Activated naive CD4-positive, alpha-beta T cell treated with anti-CD3 and anti-CD28 coated beads, Interleukin-2, amount 10 ng/mL, durations not matched to agents 7 days and 5 days (primary cell): ENCODE measurements at regions not wholly inside any gene's neighbourhood (a gene's known extent, or its start where the extent isn't known, plus 50 kb on each side); places are given as distances from the start of the nearest gene placed in this dataset.
"Not testable (repeated sequence)": the region's sequence is repeated elsewhere in the genome, so short reads cannot be mapped to it uniquely, and the experiment has no call there.

ENCODE experiments used
- CTCF ChIA-PET: fragments of 350-600 bp; sonication (Branson Sonifier 250); formaldehyde crosslinking; loops from one replicate; lab custom pipeline; 2021; ENCODE audit warnings: antibody characterized with exemption; lab: Charles Lee
- DNase-seq: peaks from one replicate; pipeline ENCODE4 v3.0.0-alpha.2; 2020
- H3K27ac Mint-ChIP-seq: one replicate; pipeline ENCODE4 v1.8.0; 2021; ENCODE audit warnings: mild to moderate bottlenecking, moderate library complexity, mixed read lengths
- H3K27me3 Mint-ChIP-seq: one replicate; pipeline ENCODE4 v1.8.0; 2021; ENCODE audit warnings: mild to moderate bottlenecking, mixed read lengths
- H3K36me3 Mint-ChIP-seq: one replicate; pipeline ENCODE4 v1.8.0; 2021; ENCODE audit warnings: mixed read lengths
- H3K4me1 Mint-ChIP-seq: one replicate; pipeline ENCODE4 v1.8.0; 2021; ENCODE audit warnings: mixed read lengths
- H3K4me3 Mint-ChIP-seq: one replicate; pipeline ENCODE4 v1.8.0; 2021; ENCODE audit warnings: mild to moderate bottlenecking, moderate library complexity, mixed read lengths
- H3K9me3 Mint-ChIP-seq: one replicate; pipeline ENCODE4 v1.8.0; 2021; ENCODE audit warnings: mixed read lengths

DNA sequence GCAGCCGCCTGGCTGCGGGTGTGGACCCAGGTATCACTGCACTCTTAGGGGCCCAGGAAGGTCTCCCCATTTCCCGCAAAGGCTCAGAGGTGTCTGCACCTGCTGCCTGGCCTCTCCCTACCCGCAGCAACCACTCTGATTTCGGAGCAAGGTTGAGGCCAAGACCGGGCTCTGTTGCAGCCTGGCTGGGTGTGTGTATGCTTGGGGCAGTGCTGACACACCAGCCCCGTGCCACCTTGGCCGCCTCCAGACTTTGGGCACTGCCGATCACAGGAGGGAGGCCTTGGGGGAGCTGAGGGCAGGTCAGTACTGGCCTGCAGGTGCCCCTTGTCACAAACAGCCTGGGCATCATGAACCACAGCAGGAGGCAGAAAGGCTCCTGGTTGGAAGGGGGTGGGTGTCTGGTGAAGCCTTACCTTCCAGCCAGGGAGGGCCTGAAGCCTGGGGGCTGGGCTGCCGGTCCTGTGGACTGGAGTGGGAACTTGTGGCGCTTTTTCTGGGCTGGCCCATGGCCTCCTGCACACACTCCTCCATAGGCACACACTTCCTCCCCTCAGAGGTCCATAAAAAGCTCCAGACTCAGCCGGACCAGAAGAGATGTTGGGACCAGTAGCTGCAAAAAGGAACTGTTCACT is 519.5 kb downstream of the RWDD3 start:
- CTCF ChIA-PET = no interaction called here
- Mint-ChIP-seq H3K4me3 (no peak overlapping the region), H3K4me1 (no peaks in the 10 kb centered on the region), H3K9me3 (peaks cover 19% of the 10 kb centered on the region), H3K36me3 (no peaks in the 10 kb centered on the region), H3K27me3 (no peaks in the 10 kb centered on the region), H3K27ac (no peak overlapping the region)
- no peak for DNase-seq

- Mint-ChIP-seq H3K4me1 (no peaks in the 10 kb centered on the region), H3K36me3 (no peaks in the 10 kb centered on the region), H3K9me3 (peaks cover 20% of the 10 kb centered on the region), H3K27me3 (no peaks in the 10 kb centered on the region), H3K27ac (no peak overlapping the region), H3K4me3 (no peak overlapping the region)
- CTCF ChIA-PET = no interaction called here
- DNase-seq = no peak
These were observed 520.4 kb downstream of the RWDD3 start for GRCh38 chr1:95754412-95754811.

- no peak overlapping the region for H3K27ac Mint-ChIP-seq
- no peaks in the 10 kb centered on the region for H3K27me3 Mint-ChIP-seq
- no peak for DNase-seq
- H3K4me1 Mint-ChIP-seq = no peaks in the 10 kb centered on the region
- CTCF ChIA-PET = no interaction called here
- H3K4me3 Mint-ChIP-seq = no peak overlapping the region
- H3K9me3 Mint-ChIP-seq = peaks cover 7% of the 10 kb centered on the region
- H3K36me3 Mint-ChIP-seq = no peaks in the 10 kb centered on the region
These were observed 532.0 kb downstream of the RWDD3 start for GRCh38 chr1:95766036-95766435.

GRCh38 chr1:95770581-95770980 is 536.6 kb downstream of the RWDD3 start:
- CTCF ChIA-PET = no interaction called here
- Mint-ChIP-seq H3K4me1 (no peaks in the 10 kb centered on the region), H3K27ac (no peak overlapping the region), H3K4me3 (no peak overlapping the region), H3K36me3 (no peaks in the 10 kb centered on the region), H3K9me3 (no peaks in the 10 kb centered on the region), H3K27me3 (no peaks in the 10 kb centered on the region)
- DNase-seq = no peak

GRCh38 chr1:95778217-95778616 is 544.2 kb downstream of the RWDD3 start:
- CTCF ChIA-PET = no interaction called here
- H3K4me3 Mint-ChIP-seq = no peak overlapping the region
- DNase-seq = no peak
- H3K27ac Mint-ChIP-seq = no peak overlapping the region
- no peaks in the 10 kb centered on the region for H3K4me1 Mint-ChIP-seq
- H3K27me3 Mint-ChIP-seq = no peaks in the 10 kb centered on the region
- peaks cover 9% of the 10 kb centered on the region for H3K9me3 Mint-ChIP-seq
- H3K36me3 Mint-ChIP-seq = no peaks in the 10 kb centered on the region

- CTCF ChIA-PET = no interaction called here
- Mint-ChIP-seq H3K4me3 (no peak overlapping the region), H3K27me3 (no peaks in the 10 kb centered on the region), H3K27ac (no peak overlapping the region), H3K9me3 (peaks cover 9% of the 10 kb centered on the region), H3K36me3 (no peaks in the 10 kb centered on the region), H3K4me1 (no peaks in the 10 kb centered on the region)
- no peak for DNase-seq
These were observed 546.8 kb downstream of the RWDD3 start for GRCh38 chr1:95780836-95781235.

DNA sequence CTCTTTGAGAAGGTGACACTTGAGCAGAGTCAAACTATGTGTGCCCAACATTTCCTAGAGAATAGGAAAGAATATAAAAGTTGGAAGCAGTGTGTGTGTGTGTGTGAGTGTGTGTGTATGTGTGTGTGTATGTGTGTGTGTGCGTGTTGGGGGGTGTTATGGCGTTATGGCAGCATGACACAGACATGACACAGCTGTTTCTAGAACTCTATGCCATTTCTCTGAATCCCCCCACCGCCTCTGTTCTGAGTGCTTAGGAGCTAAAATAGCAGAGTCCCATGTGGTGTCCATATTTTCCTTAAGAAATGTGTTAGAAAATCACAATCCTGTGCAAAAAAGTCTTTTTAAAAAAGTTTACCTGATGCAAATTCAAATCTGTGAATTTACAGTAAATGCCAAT is 556.1 kb downstream of the RWDD3 start:
- Mint-ChIP-seq H3K4me3 (no peak overlapping the region), H3K27ac (no peak overlapping the region), H3K27me3 (no peaks in the 10 kb centered on the region), H3K9me3 (peaks cover 8% of the 10 kb centered on the region), H3K36me3 (no peaks in the 10 kb centered on the region), H3K4me1 (no peaks in the 10 kb centered on the region)
- no peak for DNase-seq
- CTCF ChIA-PET = no interaction called here

DNA sequence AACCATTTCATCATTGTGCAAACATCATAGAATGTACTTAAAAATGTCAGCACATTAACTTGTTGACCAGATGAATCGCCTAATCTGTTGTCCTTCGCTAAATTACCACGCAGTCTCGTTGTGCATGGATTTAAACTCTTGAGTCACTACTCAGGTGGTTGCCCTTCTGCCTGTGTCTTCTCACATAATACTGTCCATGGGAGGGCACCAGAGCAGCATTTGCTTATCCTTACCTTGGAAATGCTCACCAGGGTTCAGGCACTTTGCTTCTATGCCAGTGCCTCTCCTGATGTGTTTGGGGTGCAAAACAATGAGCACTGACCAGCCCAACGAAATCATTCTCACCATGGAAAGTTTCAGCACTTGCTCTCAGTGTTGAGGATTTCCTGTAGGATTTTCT is 559.9 kb downstream of the RWDD3 start:
- Mint-ChIP-seq H3K4me1 (no peaks in the 10 kb centered on the region), H3K27ac (no peak overlapping the region), H3K36me3 (no peaks in the 10 kb centered on the region), H3K27me3 (no peaks in the 10 kb centered on the region), H3K9me3 (peaks cover 10% of the 10 kb centered on the region), H3K4me3 (no peak overlapping the region)
- CTCF ChIA-PET = no interaction called here
- no peak for DNase-seq

GRCh38 chr1:95797761-95798160 is 563.8 kb downstream of the RWDD3 start:
- DNase-seq, H3K4me3 Mint-ChIP-seq, H3K27me3 Mint-ChIP-seq, CTCF ChIA-PET, H3K27ac Mint-ChIP-seq, H3K36me3 Mint-ChIP-seq, H3K4me1 Mint-ChIP-seq: not testable (repeated sequence)
- H3K9me3 Mint-ChIP-seq = peaks cover 19% of the 10 kb centered on the region

GRCh38 chr1:95806171-95806570 is 572.2 kb downstream of the RWDD3 start:
- CTCF ChIA-PET = no interaction called here
- no peaks in the 10 kb centered on the region for H3K36me3 Mint-ChIP-seq
- peaks cover 16% of the 10 kb centered on the region for H3K9me3 Mint-ChIP-seq
- no peak for DNase-seq
- no peak overlapping the region for H3K27ac Mint-ChIP-seq
- H3K27me3 Mint-ChIP-seq = no peaks in the 10 kb centered on the region
- H3K4me3 Mint-ChIP-seq = no peak overlapping the region
- no peaks in the 10 kb centered on the region for H3K4me1 Mint-ChIP-seq

DNA sequence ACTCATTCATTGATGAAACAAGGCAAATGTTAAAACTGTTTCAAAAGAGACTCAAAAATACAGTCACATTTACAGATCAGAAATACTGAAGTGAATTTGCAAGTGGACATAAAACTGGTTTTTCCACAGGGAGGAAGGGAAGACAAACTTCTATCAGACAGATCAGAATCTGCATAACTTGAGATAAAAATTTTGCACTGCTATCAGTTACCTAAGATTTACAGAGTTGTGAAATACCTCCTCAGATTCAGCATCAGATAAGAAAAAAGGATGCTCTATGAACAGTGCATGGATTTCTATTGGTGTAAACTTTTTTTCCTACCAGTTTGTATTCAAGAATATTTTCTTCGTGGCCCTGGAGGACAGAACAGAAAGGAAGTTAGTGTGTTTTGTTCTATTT is 575.4 kb downstream of the RWDD3 start:
- DNase-seq = no peak
- Mint-ChIP-seq H3K4me1 (no peaks in the 10 kb centered on the region), H3K36me3 (no peaks in the 10 kb centered on the region), H3K27me3 (no peaks in the 10 kb centered on the region), H3K4me3 (no peak overlapping the region), H3K27ac (no peak overlapping the region), H3K9me3 (peaks cover 6% of the 10 kb centered on the region)
- CTCF ChIA-PET = no interaction called here

GRCh38 chr1:95815511-95815910 is 581.5 kb downstream of the RWDD3 start:
- DNase-seq = no peak
- H3K9me3 Mint-ChIP-seq = peaks cover 5% of the 10 kb centered on the region
- H3K27me3 Mint-ChIP-seq = no peaks in the 10 kb centered on the region
- no peaks in the 10 kb centered on the region for H3K4me1 Mint-ChIP-seq
- H3K27ac Mint-ChIP-seq = no peak overlapping the region
- CTCF ChIA-PET = no interaction called here
- no peaks in the 10 kb centered on the region for H3K36me3 Mint-ChIP-seq
- no peak overlapping the region for H3K4me3 Mint-ChIP-seq

DNA sequence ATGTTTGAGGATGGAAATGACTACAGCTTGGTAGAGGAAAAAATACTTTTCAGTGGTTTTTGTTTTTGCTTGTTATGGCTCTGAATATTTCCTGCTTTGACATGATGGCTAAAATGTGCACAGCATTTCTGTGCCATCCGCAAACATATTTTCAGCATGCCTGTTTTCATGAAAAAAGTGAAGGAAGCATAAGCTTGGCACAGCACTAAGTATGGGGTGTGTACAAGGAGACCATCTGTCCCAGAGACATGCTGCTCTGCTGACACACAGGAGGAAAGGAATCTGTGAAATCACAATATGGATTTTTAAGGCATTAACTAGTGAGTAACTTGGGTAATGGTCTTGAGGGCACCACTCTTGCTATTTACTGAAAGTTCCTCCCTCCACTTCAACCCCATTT is 595.5 kb downstream of the RWDD3 start:
- H3K4me1 Mint-ChIP-seq = no peaks in the 10 kb centered on the region
- no peaks in the 10 kb centered on the region for H3K27me3 Mint-ChIP-seq
- no peak overlapping the region for H3K27ac Mint-ChIP-seq
- peaks cover 3% of the 10 kb centered on the region for H3K9me3 Mint-ChIP-seq
- no peak overlapping the region for H3K4me3 Mint-ChIP-seq
- DNase-seq = no peak
- CTCF ChIA-PET = no interaction called here
- no peaks in the 10 kb centered on the region for H3K36me3 Mint-ChIP-seq

- Mint-ChIP-seq H3K4me1 (no peaks in the 10 kb centered on the region), H3K9me3 (peaks cover 13% of the 10 kb centered on the region), H3K4me3 (no peak overlapping the region), H3K36me3 (no peaks in the 10 kb centered on the region), H3K27ac (no peak overlapping the region), H3K27me3 (no peaks in the 10 kb centered on the region)
- DNase-seq = no peak
- CTCF ChIA-PET = no interaction called here
These were observed 598.4 kb downstream of the RWDD3 start for GRCh38 chr1:95832370-95832769.

- no peaks in the 10 kb centered on the region for H3K4me1 Mint-ChIP-seq
- CTCF ChIA-PET = no interaction called here
- H3K36me3 Mint-ChIP-seq = no peaks in the 10 kb centered on the region
- H3K4me3 Mint-ChIP-seq = no peak overlapping the region
- peaks cover 7% of the 10 kb centered on the region for H3K9me3 Mint-ChIP-seq
- no peak for DNase-seq
- no peaks in the 10 kb centered on the region for H3K27me3 Mint-ChIP-seq
- H3K27ac Mint-ChIP-seq = no peak overlapping the region
These were observed 615.4 kb downstream of the RWDD3 start for GRCh38 chr1:95849439-95849838.

DNA sequence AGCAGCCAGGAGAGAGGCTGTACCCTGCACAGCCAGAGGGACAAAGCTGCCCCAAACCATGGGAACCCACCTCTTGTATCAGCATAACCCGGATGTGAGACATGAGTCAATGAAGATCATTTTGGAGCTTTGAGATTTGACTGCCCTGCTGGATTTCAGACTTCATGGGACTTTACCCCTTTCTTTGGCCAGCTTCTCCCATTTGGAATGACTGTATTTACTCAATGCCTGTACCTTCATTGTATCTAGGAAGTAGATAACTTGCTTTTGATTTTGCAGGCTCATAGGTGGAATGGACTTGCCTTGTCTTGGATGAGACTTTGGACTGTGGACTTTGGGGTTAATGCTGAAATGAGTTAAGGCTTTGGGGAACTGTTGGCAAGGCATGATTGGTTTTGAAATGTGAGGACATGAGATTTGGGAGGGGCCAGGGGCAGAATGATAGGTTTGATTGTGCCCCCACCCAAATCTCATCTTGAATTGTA is 616.2 kb downstream of the RWDD3 start:
- H3K27ac Mint-ChIP-seq = no peak overlapping the region
- peaks cover 7% of the 10 kb centered on the region for H3K9me3 Mint-ChIP-seq
- H3K4me3 Mint-ChIP-seq = no peak overlapping the region
- H3K36me3 Mint-ChIP-seq = no peaks in the 10 kb centered on the region
- no peak for DNase-seq
- H3K27me3 Mint-ChIP-seq = no peaks in the 10 kb centered on the region
- H3K4me1 Mint-ChIP-seq = no peaks in the 10 kb centered on the region
- CTCF ChIA-PET = no interaction called here
